ENCODE measurements at regions not wholly inside any gene's neighbourhood (a gene's known extent, or its start where the extent isn't known, plus 50 kb on each side); places are given as distances from the start of the nearest gene placed in this dataset.

DNA sequence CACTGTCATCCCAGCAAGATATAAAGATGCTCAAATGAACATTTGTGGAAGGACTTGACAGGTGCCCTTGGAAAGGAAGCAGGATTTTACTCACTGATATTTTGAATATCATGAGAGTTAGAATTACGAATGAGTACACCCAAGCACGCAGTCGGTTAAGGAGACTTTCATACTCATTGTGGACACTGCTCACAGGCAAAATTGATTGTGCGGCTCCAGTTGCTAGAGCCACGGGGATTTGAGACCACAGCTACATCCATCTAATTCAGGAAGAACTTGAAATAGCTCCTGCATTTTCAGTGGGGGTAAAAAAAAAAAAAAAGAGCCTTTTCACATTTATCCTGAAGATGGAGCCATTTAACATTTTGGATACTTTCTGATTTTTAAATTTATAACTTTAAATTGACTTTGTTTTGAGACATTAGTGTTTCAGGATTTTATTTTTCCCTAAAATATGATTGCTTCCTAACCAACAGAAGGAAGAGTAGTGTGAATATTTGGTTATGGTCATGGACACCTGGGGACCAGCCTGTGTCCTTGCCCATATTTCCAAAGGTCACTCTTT, 1080.1 kb upstream of the EEF2KMT start:
- no peak for DNase-seq

GRCh38 chr16:6170022-6170421, 1072.4 kb upstream of the EEF2KMT start:
- DNase-seq: no peak

DNA sequence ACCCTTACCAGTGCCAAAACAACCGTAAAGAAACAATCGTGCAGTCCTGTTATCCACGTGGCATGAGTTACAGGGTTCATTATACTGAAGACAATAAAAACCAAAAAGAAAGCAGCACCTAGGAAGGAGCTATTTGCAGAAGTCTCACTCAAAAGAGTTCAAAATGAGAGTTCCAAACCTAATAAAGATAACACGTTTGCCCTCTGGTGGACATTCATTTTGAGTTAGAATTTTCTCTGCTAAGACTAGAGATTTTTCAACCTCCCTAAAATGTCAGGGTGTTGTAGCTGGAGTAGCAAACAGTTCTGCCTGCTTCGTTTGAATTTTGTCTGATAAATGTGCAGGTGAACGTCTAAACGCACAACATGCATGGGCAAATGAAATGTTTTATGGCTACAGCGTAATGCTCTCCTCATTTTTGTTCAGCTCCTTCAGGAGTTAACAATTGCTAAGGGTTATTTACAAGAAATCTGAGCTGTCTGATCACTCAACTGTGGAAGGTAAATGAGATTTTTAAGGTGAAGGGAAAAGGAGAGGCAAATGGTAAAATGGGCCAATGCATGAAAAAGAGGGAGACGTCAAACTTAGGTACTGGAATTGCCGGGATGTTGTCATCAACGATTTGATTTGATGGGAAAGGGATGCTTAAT, 1067.9 kb upstream of the EEF2KMT start:
- no peak for DNase-seq

GRCh38 chr16:6160871-6161270, 1063.3 kb upstream of the EEF2KMT start:
- no peak for DNase-seq

DNA sequence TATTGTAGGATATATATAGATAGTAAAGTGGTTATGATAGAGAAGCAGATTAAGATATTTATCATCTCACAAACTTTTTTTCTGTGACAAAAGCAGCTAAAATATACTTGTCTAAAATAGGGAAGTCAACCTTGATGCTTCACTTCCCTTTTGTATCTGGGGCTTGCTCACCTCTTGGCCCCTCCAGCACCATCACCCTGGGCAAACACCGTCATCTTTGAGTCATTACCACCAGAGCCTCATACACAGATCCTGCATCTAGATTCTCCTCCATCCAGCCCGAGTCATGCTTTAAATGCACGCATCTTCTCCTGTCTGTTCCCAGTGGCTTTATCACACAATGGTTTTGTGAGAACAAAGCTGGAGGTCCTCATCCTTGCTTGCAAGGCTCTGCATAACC, 1062.7 kb upstream of the EEF2KMT start:
- DNase-seq: no peak

DNA sequence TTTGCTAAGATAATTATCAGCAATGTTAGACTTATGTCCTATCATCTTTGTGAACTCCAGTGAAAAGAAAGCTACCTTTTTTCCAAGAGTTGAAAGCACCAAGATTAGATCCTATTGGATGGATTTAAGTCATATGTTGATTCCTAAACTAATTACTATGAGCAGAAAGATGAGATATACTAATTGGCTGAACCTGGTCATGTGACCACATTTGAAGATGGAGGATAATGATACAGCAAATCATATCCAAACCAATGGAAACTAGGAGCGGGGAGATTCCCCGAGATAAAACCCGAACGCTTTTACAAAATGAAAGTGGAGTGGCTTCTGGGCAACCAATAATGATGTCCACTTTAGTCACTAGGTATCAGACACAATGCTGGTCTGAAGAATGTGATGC, 1060.2 kb upstream of the EEF2KMT start:
- no peak for DNase-seq

DNA sequence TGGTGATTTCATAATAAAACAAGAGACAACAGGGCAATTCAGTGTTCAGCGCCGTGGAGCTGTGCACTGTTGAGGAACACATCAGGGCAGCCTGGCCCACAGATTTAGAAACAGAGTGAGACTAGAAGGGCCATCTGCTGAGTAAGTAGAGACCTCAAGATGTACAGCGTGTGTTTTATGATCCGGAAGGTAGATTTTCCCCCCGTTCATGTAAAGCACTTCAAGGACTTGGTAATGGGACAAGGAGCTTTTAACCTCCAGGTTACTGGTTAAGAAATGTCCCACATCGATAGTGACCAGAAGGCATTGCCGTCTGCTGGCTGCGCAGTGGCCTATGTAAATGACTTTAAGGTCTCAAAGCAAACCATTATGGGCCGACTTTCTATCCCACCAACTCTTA, 1057.7 kb upstream of the EEF2KMT start:
- no peak for DNase-seq

- DNase-seq: no peak
Measured at GRCh38 chr16:6153901-6154300, 1056.3 kb upstream of the EEF2KMT start.

DNA sequence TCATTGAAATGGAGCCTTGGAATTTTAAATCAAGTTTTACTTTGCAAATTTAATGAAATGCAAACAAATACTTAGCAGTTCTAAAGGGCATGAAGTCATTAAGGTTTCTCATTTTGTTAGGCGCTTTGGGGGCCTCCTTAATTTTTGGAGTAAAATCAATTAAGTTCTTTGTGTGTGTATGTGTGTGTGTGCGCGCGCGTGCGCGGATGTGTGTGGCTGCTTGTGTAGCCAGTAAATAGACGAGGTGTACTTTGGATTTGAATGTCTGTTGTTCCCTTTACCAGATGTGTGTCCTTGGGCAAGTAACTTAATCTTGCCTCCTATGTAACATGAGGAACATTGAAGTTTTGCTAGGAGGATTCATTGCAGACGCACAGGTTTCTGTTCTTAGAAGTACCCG, 1051.4 kb upstream of the EEF2KMT start:
- no peak for DNase-seq

- DNase-seq: no peak
Measured at GRCh38 chr16:6148361-6148760, 1050.8 kb upstream of the EEF2KMT start.

- DNase-seq: no peak
Measured at GRCh38 chr16:6146874-6147425, 1049.4 kb upstream of the EEF2KMT start.

DNA sequence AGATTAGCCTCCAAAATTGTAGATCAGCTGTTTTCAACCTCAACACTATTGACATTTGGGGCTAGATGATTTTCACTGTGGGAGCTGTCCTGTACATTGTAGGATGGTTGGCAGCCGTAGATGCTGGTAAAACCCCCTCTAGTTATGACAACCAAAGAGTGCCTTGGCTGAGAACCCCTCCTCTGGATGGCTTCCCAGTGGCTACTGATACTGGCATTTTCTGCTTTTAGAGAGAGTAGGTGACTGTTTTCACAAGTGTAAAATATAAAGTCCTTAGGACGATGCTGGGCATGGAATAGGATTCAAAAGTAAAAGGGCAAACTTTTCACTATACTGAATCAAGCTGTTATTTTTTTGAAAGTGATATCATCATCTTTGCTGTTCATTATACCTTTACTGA, 1048.8 kb upstream of the EEF2KMT start:
- no peak for DNase-seq

DNA sequence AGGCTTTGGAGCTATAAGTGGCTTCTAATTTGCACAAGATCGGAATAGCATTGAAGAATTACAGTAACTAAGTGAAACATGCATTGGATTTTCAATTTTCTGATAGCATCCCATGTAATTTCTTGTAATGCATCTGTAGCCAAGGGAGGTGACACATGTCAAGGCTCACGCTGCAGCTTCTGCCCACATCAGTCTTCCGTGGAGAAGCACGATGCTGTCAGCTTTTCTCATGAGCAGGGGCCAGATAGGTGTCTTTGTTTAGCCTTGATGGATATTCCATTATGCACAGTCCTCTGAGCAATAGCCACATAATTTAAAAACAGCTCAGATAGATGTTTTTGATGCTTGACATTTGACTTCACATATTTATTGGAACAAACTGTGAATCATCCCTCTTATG, 1046.9 kb upstream of the EEF2KMT start:
- DNase-seq: no peak

- DNase-seq: no peak
Measured at GRCh38 chr16:6143020-6143419, 1045.4 kb upstream of the EEF2KMT start.

DNA sequence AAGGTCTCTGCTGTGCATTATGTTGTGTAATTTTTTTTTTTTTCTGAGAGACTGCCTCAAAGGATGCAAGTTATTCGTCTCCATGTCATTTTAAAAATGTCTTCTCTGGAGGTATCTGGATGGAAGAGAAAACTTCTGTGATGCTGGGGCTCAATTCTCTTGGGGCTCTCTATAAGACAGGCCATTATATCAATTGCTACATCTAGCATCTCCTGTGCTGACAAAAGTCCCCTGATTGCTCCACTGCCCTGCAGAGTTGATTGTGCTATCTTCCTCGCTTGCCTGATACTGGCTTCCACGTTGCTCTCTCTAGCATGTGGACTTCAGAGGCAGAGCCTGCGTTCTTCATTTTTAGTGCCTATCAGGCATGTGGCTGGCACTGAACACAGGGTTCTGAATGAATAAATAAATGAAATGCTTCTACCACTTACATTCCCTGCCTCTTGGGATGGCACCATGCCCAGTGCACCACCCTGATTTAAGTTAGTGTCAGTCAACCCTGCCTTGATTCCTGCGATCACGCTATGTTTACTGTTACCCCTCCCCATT, 1035.5 kb upstream of the EEF2KMT start:
- DNase-seq: no peak

DNA sequence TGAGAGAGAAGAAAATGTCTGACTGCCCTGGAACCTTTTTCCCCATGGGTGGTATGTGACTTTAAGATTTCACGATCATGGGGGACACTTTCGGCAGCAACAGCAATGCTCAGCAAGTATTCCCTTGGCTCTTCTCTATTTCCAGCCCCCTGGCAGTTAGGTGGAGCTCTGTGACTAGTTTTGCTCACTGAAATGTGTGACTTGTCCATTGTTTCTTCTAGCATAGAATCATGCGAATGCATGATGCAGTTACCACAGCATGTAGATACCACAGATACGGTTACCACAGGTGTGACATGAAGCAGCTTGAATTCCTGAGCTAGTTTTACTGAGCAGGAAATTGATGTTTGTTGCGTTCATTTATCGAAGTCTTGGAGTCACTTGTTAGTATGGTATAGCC, 1034.5 kb upstream of the EEF2KMT start:
- DNase-seq: no peak

GRCh38 chr16:6131526-6132050, 1034.0 kb upstream of the EEF2KMT start:
- DNase-seq: no peak

DNA sequence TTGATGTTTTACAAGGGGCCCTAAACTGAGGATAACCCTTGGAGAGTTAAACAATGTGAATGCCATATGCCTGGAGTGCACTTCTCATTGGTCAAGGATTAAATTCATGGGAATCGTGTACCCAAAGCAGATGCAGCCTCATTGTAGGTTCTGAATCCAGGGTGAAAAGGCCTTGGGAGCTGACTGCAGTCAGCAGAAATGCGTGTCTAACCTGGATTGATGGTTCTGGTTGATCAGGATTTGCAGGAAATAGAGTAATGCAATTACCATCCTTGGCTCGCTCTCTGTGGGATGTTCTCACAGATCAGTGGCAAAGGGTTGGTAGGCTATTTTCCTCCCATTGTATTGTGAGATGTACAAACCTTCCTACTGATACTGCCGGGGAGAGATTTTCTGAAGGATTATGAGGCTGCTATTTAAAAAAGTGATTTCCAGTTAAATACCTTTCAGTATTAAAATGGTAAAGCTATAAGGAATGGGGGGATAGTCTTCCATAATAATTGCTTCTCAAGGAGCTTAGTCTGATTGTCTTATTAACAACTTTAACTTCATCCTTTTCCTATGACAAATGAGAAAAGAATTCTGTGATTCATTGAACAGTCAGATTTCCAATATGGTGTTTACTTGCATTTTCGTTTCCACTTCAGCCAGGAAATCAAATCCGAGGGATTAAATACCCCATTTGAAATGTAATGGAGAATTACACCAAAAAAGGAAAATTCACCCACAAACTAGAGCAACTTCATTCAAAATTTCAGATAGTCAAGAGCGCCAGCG, 1028.1 kb upstream of the EEF2KMT start:
- DNase-seq: no peak

GRCh38 chr16:6124136-6124535, 1026.5 kb upstream of the EEF2KMT start:
- DNase-seq: no peak

DNA sequence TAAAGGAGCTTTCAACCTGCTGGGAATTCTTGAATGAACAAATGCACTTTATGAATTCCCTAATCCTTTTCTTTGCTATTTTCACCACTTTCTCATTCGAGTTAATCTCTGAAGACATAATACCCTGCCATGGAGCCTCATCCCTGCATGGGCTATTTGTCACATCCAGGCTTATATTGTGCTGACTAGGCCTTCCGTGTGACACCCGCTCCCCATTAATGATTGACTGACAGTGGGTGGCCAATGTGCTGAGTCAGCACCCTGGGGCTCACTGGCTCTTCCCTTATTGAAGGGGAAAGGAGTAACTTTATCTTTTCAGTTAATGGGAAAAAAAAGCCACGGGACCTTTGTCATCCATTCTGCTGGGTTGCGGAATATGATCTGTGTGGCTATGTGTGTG, 1024.8 kb upstream of the EEF2KMT start:
- no peak for DNase-seq

DNA sequence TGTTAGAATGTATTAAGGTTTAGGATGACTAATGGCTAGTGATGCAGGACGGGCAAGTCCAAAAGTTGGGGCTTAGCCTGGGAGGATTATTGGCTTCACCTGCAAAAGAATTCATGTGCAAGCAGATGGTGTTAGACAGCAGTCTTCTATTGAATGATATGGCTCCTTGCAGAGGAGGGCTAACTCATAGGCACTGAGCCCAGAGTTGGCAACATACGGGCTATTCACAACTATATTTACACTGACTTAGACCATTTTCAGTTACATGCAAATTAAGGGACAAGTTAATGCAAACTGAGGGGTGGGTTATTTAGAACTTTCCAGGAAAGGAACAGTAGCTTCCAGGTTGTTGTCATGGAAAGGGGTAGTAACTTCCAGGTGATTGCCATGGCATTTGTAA, 1017.1 kb upstream of the EEF2KMT start:
- DNase-seq: no peak

DNA sequence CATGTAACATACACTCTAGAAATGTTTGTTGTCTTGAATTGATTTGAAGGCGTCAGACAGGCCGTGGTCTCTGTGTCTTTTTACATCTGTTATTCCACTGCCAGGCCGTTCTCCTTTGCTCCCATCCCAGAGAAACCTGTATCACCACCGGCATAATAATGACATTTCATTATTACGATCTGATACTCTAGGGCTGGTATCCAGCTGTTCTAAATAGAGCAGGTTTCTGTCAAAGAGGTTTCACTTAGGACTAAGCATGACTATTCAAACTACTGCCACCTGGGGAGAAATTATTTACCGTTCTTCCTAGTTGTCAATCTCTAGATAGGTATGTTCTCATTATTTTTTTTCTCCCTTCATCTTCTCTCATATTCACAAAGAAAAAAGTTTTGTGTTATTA, 1016.2 kb upstream of the EEF2KMT start:
- DNase-seq: no peak

DNA sequence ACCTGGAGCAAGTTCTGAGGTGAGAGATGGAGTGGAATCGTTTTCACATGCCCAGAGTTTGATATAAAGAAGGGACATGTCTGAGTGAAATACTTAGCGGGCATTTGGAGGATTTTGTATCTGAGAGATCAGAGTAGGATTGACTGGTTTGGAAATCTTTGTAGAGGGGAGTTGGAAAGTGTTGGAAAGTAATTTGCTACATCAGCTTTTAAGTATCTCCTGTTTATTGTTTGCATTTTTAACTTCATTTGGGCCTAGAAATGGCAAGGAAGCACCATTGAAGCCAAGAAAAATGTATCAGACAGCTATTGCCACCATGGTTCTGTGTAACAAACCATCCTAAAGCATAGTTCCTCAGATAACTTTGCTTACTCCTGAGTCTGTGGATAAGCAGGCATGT, 1015.1 kb upstream of the EEF2KMT start:
- DNase-seq: no peak
